ENCODE measurements at regions not wholly inside any gene's neighbourhood (a gene's known extent, or its start where the extent isn't known, plus 50 kb on each side); places are given as distances from the start of the nearest gene placed in this dataset.

GRCh38 chr4:11611868-11612267, 183.2 kb upstream of the HS3ST1 start:
- intact Hi-C loops (cut with DNase I; ENCODE audit: low total_unique reads) = no loop called here
- TF ChIP-seq POLR2AphosphoS5 (IDR thresholded peaks at IDR 0.05) = no peak
- TF ChIP-seq POLR2A (IDR thresholded peaks at IDR 0.05) = no peak
- TF ChIP-seq CTCF (IDR thresholded peaks at IDR 0.05 in 8 of 11, conservative IDR thresholded peaks at IDR 0.05 in 3 of 11) = no peak

GRCh38 chr4:11609751-11610150, 181.1 kb upstream of the HS3ST1 start:
- WGBS, 5 donors = 75 to 89% (median 85%) methylated on average over 2 of the region's 2 CpGs
- intact Hi-C loops (cut with DNase I; ENCODE audit: low total_unique reads) = no loop called here
- no peak for DNase-seq
- no peak overlapping the region for H3K4me3 ChIP-seq
- no peaks in the 10 kb centered on the region for H3K36me3 ChIP-seq
- no peaks in the 10 kb centered on the region for H3K9me3 ChIP-seq
- no peaks in the 10 kb centered on the region for H3K4me1 ChIP-seq
- H3K27me3 ChIP-seq (replicated peaks in 1 of 7) = no peaks in the 10 kb centered on the region
- H3K27ac ChIP-seq = no peak overlapping the region
- no peak for TF ChIP-seq POLR2AphosphoS5 (IDR thresholded peaks at IDR 0.05)
- no peak for TF ChIP-seq POLR2A (IDR thresholded peaks at IDR 0.05)
- TF ChIP-seq CTCF (IDR thresholded peaks at IDR 0.05 in 8 of 11, conservative IDR thresholded peaks at IDR 0.05 in 3 of 11) = no peak

More at GRCh38 chr4:11611868-11612267, 183.2 kb upstream of the HS3ST1 start:
- Histone ChIP-seq H3K27me3 (replicated peaks in 1 of 7) (no peaks in the 10 kb centered on the region), H3K36me3 (no peaks in the 10 kb centered on the region), H3K4me1 (no peaks in the 10 kb centered on the region), H3K27ac (no peak overlapping the region), H3K9me3 (no peaks in the 10 kb centered on the region), H3K4me3 (no peak overlapping the region)
- DNase-seq = no peak

- H3K27me3 ChIP-seq (replicated peaks in 1 of 7) = no peaks in the 10 kb centered on the region
- no peaks in the 10 kb centered on the region for H3K9me3 ChIP-seq
- H3K4me1 ChIP-seq = no peaks in the 10 kb centered on the region
- H3K27ac ChIP-seq = no peak overlapping the region
- no peak overlapping the region for H3K4me3 ChIP-seq
- intact Hi-C loops (cut with DNase I; ENCODE audit: low total_unique reads) = no loop called here
- H3K36me3 ChIP-seq = no peaks in the 10 kb centered on the region
- TF ChIP-seq POLR2A (IDR thresholded peaks at IDR 0.05) = no peak
- no peak for TF ChIP-seq POLR2AphosphoS5 (IDR thresholded peaks at IDR 0.05)
- TF ChIP-seq CTCF (IDR thresholded peaks at IDR 0.05 in 8 of 11, conservative IDR thresholded peaks at IDR 0.05 in 3 of 11) = no peak
- no peak for DNase-seq
Observed at GRCh38 chr4:11608992-11609391, 180.3 kb upstream of the HS3ST1 start.

GRCh38 chr4:11606078-11606477, 177.4 kb upstream of the HS3ST1 start:
- Histone ChIP-seq H3K9me3 (no peaks in the 10 kb centered on the region), H3K27me3 (replicated peaks in 1 of 7) (no peaks in the 10 kb centered on the region), H3K4me3 (no peak overlapping the region), H3K4me1 (no peaks in the 10 kb centered on the region), H3K36me3 (no peaks in the 10 kb centered on the region), H3K27ac (no peak overlapping the region)
- TF ChIP-seq POLR2AphosphoS5 (IDR thresholded peaks at IDR 0.05) = no peak
- TF ChIP-seq CTCF (IDR thresholded peaks at IDR 0.05 in 8 of 11, conservative IDR thresholded peaks at IDR 0.05 in 3 of 11) = no peak
- no peak for TF ChIP-seq POLR2A (IDR thresholded peaks at IDR 0.05)
- DNase-seq = no peak
- 59 to 89% (median 75%) methylated on average over 1 of the region's 1 CpG for WGBS, 5 donors
- intact Hi-C loops (cut with DNase I; ENCODE audit: low total_unique reads) = no loop called here
